Dedifferentiated amniotic fluid mesenchymal stem cell (primary cell): ENCODE measurements at regions not wholly inside any gene's neighbourhood (a gene's known extent, or its start where the extent isn't known, plus 50 kb on each side); places are given as distances from the start of the nearest gene placed in this dataset.
"Not testable (repeated sequence)": the region's sequence is repeated elsewhere in the genome, so short reads cannot be mapped to it uniquely, and the experiment has no call there.

ENCODE experiments used
- DNase-seq: peaks from one replicate; pipeline ENCODE4 v3.0.0-alpha.2; 2016; ENCODE audit errors: extremely low spot score

- DNase-seq, result no peak
Measured at GRCh38 chr2:234898534-234899053, 53.2 kb upstream of the SH3BP4 start.

- not testable (repeated sequence) for DNase-seq
Measured at GRCh38 chr2:234888442-234888841, 63.4 kb upstream of the SH3BP4 start.

GRCh38 chr2:234887195-234887594, 64.6 kb upstream of the SH3BP4 start:
- DNase-seq, result no peak

- no peak for DNase-seq
Measured at GRCh38 chr2:234885886-234886285, 65.9 kb upstream of the SH3BP4 start.

GRCh38 chr2:234885118-234885517, 66.7 kb upstream of the SH3BP4 start:
- DNase-seq, result no peak

GRCh38 chr2:234884591-234884990, 67.2 kb upstream of the SH3BP4 start:
- DNase-seq, result no peak

- peak; percentile 63 for DNase-seq
Measured at GRCh38 chr2:234881413-234882241, 70.2 kb upstream of the SH3BP4 start.

- DNase-seq, result no peak
Measured at GRCh38 chr2:234880551-234881211, 71.1 kb upstream of the SH3BP4 start.

- DNase-seq, result no peak
Measured at GRCh38 chr2:234879671-234880455, 72.0 kb upstream of the SH3BP4 start.

GRCh38 chr2:234876621-234877020, 75.2 kb upstream of the SH3BP4 start:
- DNase-seq, result not testable (repeated sequence)

- no peak for DNase-seq
Measured at GRCh38 chr2:234874347-234875046, 77.3 kb upstream of the SH3BP4 start.

GRCh38 chr2:234873828-234874173, 78.0 kb upstream of the SH3BP4 start:
- no peak for DNase-seq

- no peak for DNase-seq
Measured at GRCh38 chr2:234873103-234873827, 78.6 kb upstream of the SH3BP4 start.

GRCh38 chr2:234869969-234870368, 81.8 kb upstream of the SH3BP4 start:
- DNase-seq, result no peak

- DNase-seq, result no peak
Measured at GRCh38 chr2:234869164-234869563, 82.7 kb upstream of the SH3BP4 start.

GRCh38 chr2:234867882-234868285, 83.9 kb upstream of the SH3BP4 start:
- DNase-seq, result no peak

GRCh38 chr2:234865586-234865985, 86.2 kb upstream of the SH3BP4 start:
- no peak for DNase-seq

GRCh38 chr2:234865040-234865439, 86.8 kb upstream of the SH3BP4 start:
- no peak for DNase-seq

GRCh38 chr2:234864506-234864905, 87.3 kb upstream of the SH3BP4 start:
- no peak for DNase-seq

GRCh38 chr2:234863043-234863934, 88.5 kb upstream of the SH3BP4 start:
- DNase-seq, result peak; percentile 38
